ENCODE measurements at regions not wholly inside any gene's neighbourhood (a gene's known extent, or its start where the extent isn't known, plus 50 kb on each side); places are given as distances from the start of the nearest gene placed in this dataset.

DNA sequence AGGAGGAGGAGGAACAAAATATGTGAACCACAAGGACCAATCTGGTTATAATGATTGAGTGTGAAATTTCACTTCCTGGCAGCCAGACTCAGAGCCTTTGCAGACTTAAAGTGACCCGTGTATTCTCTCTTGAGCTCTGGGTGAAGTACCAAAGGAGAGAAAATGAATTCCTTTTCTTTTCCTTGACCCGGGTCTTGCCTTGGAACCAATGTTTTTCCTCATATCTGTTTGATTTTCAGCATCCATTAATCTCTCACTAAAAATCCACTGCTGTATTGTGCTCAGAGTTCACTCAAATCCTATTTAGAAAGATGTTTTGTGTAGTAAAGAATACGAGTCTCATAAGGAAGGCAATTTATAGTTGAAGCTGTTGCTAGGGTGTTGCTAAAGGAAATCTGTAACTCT is 78.3 kb upstream of the C1QTNF7 start:
- H3K4me2 ChIP-seq (ENCODE audit: low read length), result no peak overlapping the region

DNA sequence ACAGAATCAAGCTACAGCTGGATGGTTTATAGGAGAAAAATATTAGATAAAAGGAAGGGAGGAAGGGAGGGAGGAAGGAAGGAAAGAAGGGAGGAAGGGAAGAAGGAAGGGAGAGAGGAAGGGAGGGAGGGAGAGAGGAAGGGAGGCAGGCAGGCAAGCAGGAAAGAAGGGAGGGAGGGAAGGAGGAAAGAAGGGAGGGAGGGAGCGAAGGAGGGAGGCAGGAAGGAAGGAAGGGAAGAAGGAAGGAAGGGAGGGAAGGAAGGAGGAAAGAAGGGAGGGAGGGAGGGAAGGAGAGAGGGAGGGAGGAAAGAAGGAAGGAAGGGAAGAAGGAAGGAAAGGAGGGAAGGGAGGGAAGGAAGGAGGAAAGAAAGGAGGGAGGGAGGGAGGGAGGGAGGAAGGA is 77.9 kb upstream of the C1QTNF7 start:
- Histone ChIP-seq H4K20me1 (ENCODE audit: insufficient read depth) (no peaks in the 10 kb centered on the region), H3K36me3 (ENCODE audit: insufficient read depth, low read length) (no peaks in the 10 kb centered on the region), H3F3A (ENCODE audit: insufficient read depth, low read length, poor library complexity, severe bottlenecking) (no peaks in the 10 kb centered on the region), H3K4me3 (ENCODE audit: low read length) (no peak overlapping the region), H3K9me3 (ENCODE audit: low read length) (no peaks in the 10 kb centered on the region), H3K9ac (ENCODE audit: low read length) (no peak overlapping the region), H3K79me2 (replicated peaks; ENCODE audit: insufficient read depth, low read length) (no peaks in the 10 kb centered on the region), H2AFZ (ENCODE audit: low read depth, low read length) (no peak overlapping the region), H3K27me3 (ENCODE audit: insufficient read depth, low read depth, low read length) (no peaks in the 10 kb centered on the region), H3K27ac (ENCODE audit: low read length) (no peak overlapping the region), H3K4me2 (ENCODE audit: low read length) (no peak overlapping the region), H3K9me2 (ENCODE audit: insufficient read depth, low read length) (no peaks in the 10 kb centered on the region)
- TF ChIP-seq, protein P1, sequence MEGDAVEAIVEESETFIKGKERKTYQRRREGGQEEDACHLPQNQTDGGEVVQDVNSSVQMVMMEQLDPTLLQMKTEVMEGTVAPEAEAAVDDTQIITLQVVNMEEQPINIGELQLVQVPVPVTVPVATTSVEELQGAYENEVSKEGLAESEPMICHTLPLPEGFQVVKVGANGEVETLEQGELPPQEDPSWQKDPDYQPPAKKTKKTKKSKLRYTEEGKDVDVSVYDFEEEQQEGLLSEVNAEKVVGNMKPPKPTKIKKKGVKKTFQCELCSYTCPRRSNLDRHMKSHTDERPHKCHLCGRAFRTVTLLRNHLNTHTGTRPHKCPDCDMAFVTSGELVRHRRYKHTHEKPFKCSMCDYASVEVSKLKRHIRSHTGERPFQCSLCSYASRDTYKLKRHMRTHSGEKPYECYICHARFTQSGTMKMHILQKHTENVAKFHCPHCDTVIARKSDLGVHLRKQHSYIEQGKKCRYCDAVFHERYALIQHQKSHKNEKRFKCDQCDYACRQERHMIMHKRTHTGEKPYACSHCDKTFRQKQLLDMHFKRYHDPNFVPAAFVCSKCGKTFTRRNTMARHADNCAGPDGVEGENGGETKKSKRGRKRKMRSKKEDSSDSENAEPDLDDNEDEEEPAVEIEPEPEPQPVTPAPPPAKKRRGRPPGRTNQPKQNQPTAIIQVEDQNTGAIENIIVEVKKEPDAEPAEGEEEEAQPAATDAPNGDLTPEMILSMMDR (IDR thresholded peaks at IDR 0.05; ENCODE audit: poor library complexity, severe bottlenecking), result no peak
- TF ChIP-seq, protein P2, sequence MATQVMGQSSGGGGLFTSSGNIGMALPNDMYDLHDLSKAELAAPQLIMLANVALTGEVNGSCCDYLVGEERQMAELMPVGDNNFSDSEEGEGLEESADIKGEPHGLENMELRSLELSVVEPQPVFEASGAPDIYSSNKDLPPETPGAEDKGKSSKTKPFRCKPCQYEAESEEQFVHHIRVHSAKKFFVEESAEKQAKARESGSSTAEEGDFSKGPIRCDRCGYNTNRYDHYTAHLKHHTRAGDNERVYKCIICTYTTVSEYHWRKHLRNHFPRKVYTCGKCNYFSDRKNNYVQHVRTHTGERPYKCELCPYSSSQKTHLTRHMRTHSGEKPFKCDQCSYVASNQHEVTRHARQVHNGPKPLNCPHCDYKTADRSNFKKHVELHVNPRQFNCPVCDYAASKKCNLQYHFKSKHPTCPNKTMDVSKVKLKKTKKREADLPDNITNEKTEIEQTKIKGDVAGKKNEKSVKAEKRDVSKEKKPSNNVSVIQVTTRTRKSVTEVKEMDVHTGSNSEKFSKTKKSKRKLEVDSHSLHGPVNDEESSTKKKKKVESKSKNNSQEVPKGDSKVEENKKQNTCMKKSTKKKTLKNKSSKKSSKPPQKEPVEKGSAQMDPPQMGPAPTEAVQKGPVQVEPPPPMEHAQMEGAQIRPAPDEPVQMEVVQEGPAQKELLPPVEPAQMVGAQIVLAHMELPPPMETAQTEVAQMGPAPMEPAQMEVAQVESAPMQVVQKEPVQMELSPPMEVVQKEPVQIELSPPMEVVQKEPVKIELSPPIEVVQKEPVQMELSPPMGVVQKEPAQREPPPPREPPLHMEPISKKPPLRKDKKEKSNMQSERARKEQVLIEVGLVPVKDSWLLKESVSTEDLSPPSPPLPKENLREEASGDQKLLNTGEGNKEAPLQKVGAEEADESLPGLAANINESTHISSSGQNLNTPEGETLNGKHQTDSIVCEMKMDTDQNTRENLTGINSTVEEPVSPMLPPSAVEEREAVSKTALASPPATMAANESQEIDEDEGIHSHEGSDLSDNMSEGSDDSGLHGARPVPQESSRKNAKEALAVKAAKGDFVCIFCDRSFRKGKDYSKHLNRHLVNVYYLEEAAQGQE (IDR thresholded peaks at IDR 0.05; ENCODE audit: borderline replicate concordance), result no peak
- TF ChIP-seq RAD21 (conservative IDR thresholded peaks at IDR 0.05) (no peak), POLR2AphosphoS5 (IDR thresholded peaks at IDR 0.05) (no peak), EP300 (conservative IDR thresholded peaks at IDR 0.05; ENCODE audit: poor library complexity, severe bottlenecking) (no peak), SMC3 (conservative IDR thresholded peaks at IDR 0.05; ENCODE audit: poor library complexity) (no peak), TAF1 (IDR thresholded peaks at IDR 0.05; ENCODE audit: low read depth) (no peak), MXI1 (conservative IDR thresholded peaks at IDR 0.05; ENCODE audit: poor library complexity, severe bottlenecking) (no peak), EZH2 (IDR thresholded peaks at IDR 0.05; ENCODE audit: borderline replicate concordance, insufficient read depth, low read length, poor library complexity, severe bottlenecking) (no peak)

More for the DNA sequence above, 78.3 kb upstream of the C1QTNF7 start:
- Histone ChIP-seq H3K4me3 (ENCODE audit: low read length) (no peak overlapping the region), H3F3A (ENCODE audit: insufficient read depth, low read length, poor library complexity, severe bottlenecking) (no peaks in the 10 kb centered on the region), H3K9me2 (ENCODE audit: insufficient read depth, low read length) (no peaks in the 10 kb centered on the region), H4K20me1 (ENCODE audit: insufficient read depth) (no peaks in the 10 kb centered on the region), H3K27ac (ENCODE audit: low read length) (no peak overlapping the region), H3K27me3 (ENCODE audit: insufficient read depth, low read depth, low read length) (no peaks in the 10 kb centered on the region), H3K9ac (ENCODE audit: low read length) (no peak overlapping the region), H3K36me3 (ENCODE audit: insufficient read depth, low read length) (no peaks in the 10 kb centered on the region), H3K9me3 (ENCODE audit: low read length) (no peaks in the 10 kb centered on the region), H2AFZ (ENCODE audit: low read depth, low read length) (no peak overlapping the region), H3K79me2 (replicated peaks; ENCODE audit: insufficient read depth, low read length) (no peaks in the 10 kb centered on the region)
- TF ChIP-seq SMC3 (conservative IDR thresholded peaks at IDR 0.05; ENCODE audit: poor library complexity) (no peak), EP300 (conservative IDR thresholded peaks at IDR 0.05; ENCODE audit: poor library complexity, severe bottlenecking) (no peak), MXI1 (conservative IDR thresholded peaks at IDR 0.05; ENCODE audit: poor library complexity, severe bottlenecking) (no peak), EZH2 (IDR thresholded peaks at IDR 0.05; ENCODE audit: borderline replicate concordance, insufficient read depth, low read length, poor library complexity, severe bottlenecking) (no peak)
- TF ChIP-seq, protein P2 (IDR thresholded peaks at IDR 0.05; ENCODE audit: borderline replicate concordance), result no peak

Measured in neural cell (in vitro differentiated cells).